Loucy (cell line): ENCODE measurements at regions not wholly inside any gene's neighbourhood (a gene's known extent, or its start where the extent isn't known, plus 50 kb on each side); places are given as distances from the start of the nearest gene placed in this dataset.

Source experiments
- H2AFZ ChIP-seq: fragments of 200-600 bp; sonication (generic); 2 replicates; pipeline ENCODE4 v1.6.0; 2016; ENCODE audit warnings: antibody characterized with exemption, mild to moderate bottlenecking, low read length, moderate library complexity
- H3F3A ChIP-seq: fragments of 200-600 bp; 2 replicates; pipeline ENCODE4 v1.6.0; 2016; ENCODE audit warnings: antibody characterized with exemption, low read depth, mild to moderate bottlenecking
- H3K27me3 ChIP-seq: fragments of 200-600 bp; sonication (generic); 2 replicates; pipeline ENCODE4 v1.6.1; 2014; ENCODE audit warnings: low read length, mild to moderate bottlenecking; ENCODE audit not compliant: insufficient read depth, poor library complexity, severe bottlenecking
- H3K36me3 ChIP-seq: fragments of 200-600 bp; sonication (generic); 2 replicates; pipeline ENCODE4 v1.6.1; 2016; ENCODE audit warnings: low read length; ENCODE audit not compliant: insufficient read depth
- H3K4me1 ChIP-seq: fragments of 200-600 bp; sonication (generic); 2 replicates; pipeline ENCODE4 v1.5.1; 2014; ENCODE audit warnings: low read length, mild to moderate bottlenecking; ENCODE audit not compliant: insufficient read depth, poor library complexity, severe bottlenecking
- H3K4me2 ChIP-seq: fragments of 200-600 bp; sonication (generic); 2 replicates; pipeline ENCODE4 v1.6.0; 2014; ENCODE audit warnings: antibody characterized with exemption, low read length, low read depth, mild to moderate bottlenecking; ENCODE audit not compliant: poor library complexity, severe bottlenecking
- H3K4me3 ChIP-seq: fragments of 200-600 bp; sonication (generic); 2 replicates; pipeline ENCODE4 v1.5.1; 2014; ENCODE audit warnings: low read length, mild to moderate bottlenecking, mixed read lengths; ENCODE audit not compliant: poor library complexity, severe bottlenecking
- H3K79me2 ChIP-seq: fragments of 200-600 bp; sonication (generic); 2 replicates; pipeline ENCODE4 v1.6.1; 2014; ENCODE audit warnings: low read length; ENCODE audit not compliant: insufficient read depth
- H3K9ac ChIP-seq: fragments of 200-600 bp; sonication (generic); 2 replicates; pipeline ENCODE4 v1.6.0; 2014; ENCODE audit warnings: mild to moderate bottlenecking, low read depth, low read length, moderate library complexity; ENCODE audit not compliant: poor library complexity, severe bottlenecking
- H3K9me2 ChIP-seq: fragments of 200-600 bp; sonication (generic); replicated peaks from 2 replicates; pipeline ENCODE4 v1.6.1; 2016; ENCODE audit warnings: low read depth, low read length, mixed read lengths
- H3K9me3 ChIP-seq: fragments of 200-600 bp; sonication (generic); 2 replicates; pipeline ENCODE4 v1.6.1; 2014; ENCODE audit warnings: mild to moderate bottlenecking, antibody characterized with exemption, low read length, low read depth; ENCODE audit not compliant: insufficient read depth
- H4K20me1 ChIP-seq: fragments of 200-600 bp; sonication (generic); 2 replicates; pipeline ENCODE4 v1.6.0; 2014; ENCODE audit warnings: antibody characterized with exemption, low read length, mild to moderate bottlenecking; ENCODE audit not compliant: insufficient read depth, poor library complexity, severe bottlenecking
- CTCF ChIP-seq: fragments of 200-600 bp; sonication (generic); conservative IDR thresholded peaks from 2 replicates; pipeline ENCODE4 v1.5.1; 2014; ENCODE audit warnings: mild to moderate bottlenecking, antibody characterized with exemption, low read length
- EZH2phosphoT487 ChIP-seq: fragments of 200-600 bp; IDR thresholded peaks from 2 replicates; pipeline ENCODE4 v1.6.1; 2018; ENCODE audit warnings: antibody characterized with exemption, mild to moderate bottlenecking, moderate library complexity, borderline replicate concordance

GRCh38 chr3:72255791-72256559, 471.0 kb upstream of the PROK2 start:
- H3K9ac ChIP-seq, result peak overlapping the region; percentile 40
- peak overlapping the region; percentile 49 for H3K4me2 ChIP-seq
- H4K20me1 ChIP-seq, result no peaks in the 10 kb centered on the region
- no peaks in the 10 kb centered on the region for H3K36me3 ChIP-seq
- H3K4me3 ChIP-seq, result no peak overlapping the region
- no peaks in the 10 kb centered on the region for H3K9me3 ChIP-seq
- no peaks in the 10 kb centered on the region for H3K9me2 ChIP-seq
- peak overlapping the region; percentile 32; the same call in 1 of the 2 replicates for H2AFZ ChIP-seq
- H3F3A ChIP-seq, result no peaks in the 10 kb centered on the region
- no peaks in the 10 kb centered on the region for H3K79me2 ChIP-seq
- TF ChIP-seq CTCF (0 out of 2 replicates have a peak, but pooled peaks have one; percentile 23), EZH2phosphoT487 (no peak)
- peaks cover 22% of the 10 kb centered on the region for H3K4me1 ChIP-seq
- H3K27me3 ChIP-seq, result no peaks in the 10 kb centered on the region

DNA sequence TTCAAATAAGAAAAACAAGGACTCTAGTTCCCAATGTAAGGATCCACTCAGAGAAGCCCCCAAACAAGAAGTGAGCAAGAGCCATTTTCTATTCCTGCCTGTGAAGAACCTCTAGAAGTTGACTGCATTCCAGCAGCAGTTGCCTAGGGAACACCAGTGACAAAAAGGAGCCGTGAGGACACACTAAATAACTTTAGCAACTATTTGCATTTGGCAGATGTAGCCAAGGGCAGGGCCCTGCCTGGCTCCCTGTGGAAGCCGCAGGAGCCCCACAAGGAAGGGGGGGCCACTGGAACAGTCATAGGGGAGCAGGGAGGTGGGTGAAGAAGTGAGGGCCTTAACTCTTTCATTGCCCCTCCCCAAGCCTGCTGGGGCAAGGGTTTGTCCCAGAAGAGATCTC, 470.2 kb upstream of the PROK2 start:
- Histone ChIP-seq H3K9ac (no peak overlapping the region), H3K9me2 (no peaks in the 10 kb centered on the region), H3K27me3 (no peaks in the 10 kb centered on the region), H3K4me2 (no peak overlapping the region), H3F3A (no peaks in the 10 kb centered on the region), H2AFZ (no peak overlapping the region), H4K20me1 (no peaks in the 10 kb centered on the region), H3K9me3 (no peaks in the 10 kb centered on the region), H3K36me3 (no peaks in the 10 kb centered on the region), H3K4me3 (no peak overlapping the region), H3K4me1 (peaks cover 22% of the 10 kb centered on the region), H3K79me2 (no peaks in the 10 kb centered on the region)
- no peak for TF ChIP-seq CTCF
- TF ChIP-seq EZH2phosphoT487, result no peak

DNA sequence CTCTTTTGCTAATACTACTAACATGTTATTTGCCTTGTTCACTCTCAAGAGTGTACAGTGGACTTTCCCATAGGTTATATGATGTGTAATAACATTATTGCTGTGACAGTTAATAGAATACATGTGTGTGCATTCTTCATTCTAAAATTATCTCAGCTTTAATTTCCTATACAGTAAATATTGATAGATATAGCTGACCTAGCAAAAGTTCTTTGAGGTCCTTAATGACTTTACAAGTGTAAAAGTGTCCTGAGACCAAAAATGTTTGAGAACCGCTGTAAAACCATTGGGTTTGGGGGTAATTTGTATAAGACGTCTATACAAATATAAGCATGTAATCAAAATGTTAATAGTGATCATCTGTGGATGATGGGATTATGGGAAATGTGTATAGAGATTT, 469.5 kb upstream of the PROK2 start:
- H3K4me1 ChIP-seq, result peaks cover 22% of the 10 kb centered on the region

More for the DNA sequence above, 469.5 kb upstream of the PROK2 start:
- H3K9me3 ChIP-seq, result no peaks in the 10 kb centered on the region
- H3K9me2 ChIP-seq, result no peaks in the 10 kb centered on the region
- no peak overlapping the region for H2AFZ ChIP-seq
- no peak overlapping the region for H3K4me2 ChIP-seq
- H3K9ac ChIP-seq, result no peak overlapping the region
- no peaks in the 10 kb centered on the region for H3F3A ChIP-seq
- H3K4me3 ChIP-seq, result no peak overlapping the region
- no peak for TF ChIP-seq CTCF
- no peak for TF ChIP-seq EZH2phosphoT487
- no peaks in the 10 kb centered on the region for H3K79me2 ChIP-seq
- H3K36me3 ChIP-seq, result no peaks in the 10 kb centered on the region
- no peaks in the 10 kb centered on the region for H4K20me1 ChIP-seq
- no peaks in the 10 kb centered on the region for H3K27me3 ChIP-seq
